GM18511 (cell line): ENCODE measurements at regions not wholly inside any gene's neighbourhood (a gene's known extent, or its start where the extent isn't known, plus 50 kb on each side); places are given as distances from the start of the nearest gene placed in this dataset.

Experiments used
- ATAC-seq: cut with Tn5 transposase; IDR thresholded peaks from one replicate; pipeline ENCODE4 v1.9.1; 2021; ENCODE audit warnings: mild to moderate bottlenecking, moderate library complexity; ENCODE audit not compliant: unreplicated experiment

- no peak for ATAC-seq
These were observed 127.3 kb upstream of the KLF3 start for GRCh38 chr4:38536716-38537115.

GRCh38 chr4:38537666-38538065 is 126.3 kb upstream of the KLF3 start:
- no peak for ATAC-seq

- ATAC-seq = no peak
These were observed 125.5 kb upstream of the KLF3 start for GRCh38 chr4:38538517-38538916.

- no peak for ATAC-seq
These were observed 124.5 kb upstream of the KLF3 start for GRCh38 chr4:38539501-38539900.

GRCh38 chr4:38547052-38547451 is 116.9 kb upstream of the KLF3 start:
- no peak for ATAC-seq

- no peak for ATAC-seq
These were observed 115.7 kb upstream of the KLF3 start for GRCh38 chr4:38548256-38548655.

- no peak for ATAC-seq
These were observed 104.6 kb upstream of the KLF3 start for GRCh38 chr4:38559374-38559773.

GRCh38 chr4:38560340-38560739 is 103.7 kb upstream of the KLF3 start:
- peak; percentile 25 for ATAC-seq

- ATAC-seq = peak; percentile 91
These were observed 103.0 kb upstream of the KLF3 start for GRCh38 chr4:38560768-38561558.

- no peak for ATAC-seq
These were observed 101.2 kb upstream of the KLF3 start for GRCh38 chr4:38562751-38563198.

GRCh38 chr4:38563707-38564495 is 100.1 kb upstream of the KLF3 start:
- no peak for ATAC-seq

- no peak for ATAC-seq
These were observed 98.5 kb upstream of the KLF3 start for GRCh38 chr4:38565271-38566199.

GRCh38 chr4:38566806-38567398 is 97.1 kb upstream of the KLF3 start:
- no peak for ATAC-seq

GRCh38 chr4:38567457-38567856 is 96.5 kb upstream of the KLF3 start:
- ATAC-seq = no peak

- no peak for ATAC-seq
These were observed 95.2 kb upstream of the KLF3 start for GRCh38 chr4:38568768-38569167.

- no peak for ATAC-seq
These were observed 93.2 kb upstream of the KLF3 start for GRCh38 chr4:38570647-38571276.

GRCh38 chr4:38572793-38573192 is 91.2 kb upstream of the KLF3 start:
- ATAC-seq = no peak

- ATAC-seq = no peak
These were observed 89.3 kb upstream of the KLF3 start for GRCh38 chr4:38574559-38575333.

- no peak for ATAC-seq
These were observed 87.2 kb upstream of the KLF3 start for GRCh38 chr4:38576767-38577166.
